GM12878 (cell line): ENCODE measurements at regions not wholly inside any gene's neighbourhood (a gene's known extent, or its start where the extent isn't known, plus 50 kb on each side); places are given as distances from the start of the nearest gene placed in this dataset.

ENCODE experiments used
- CEBPB ChIP-seq, 2 experiments: fragments of 150-350 bp in 1 of 2; IDR thresholded peaks; 2 replicates each; pipeline ENCODE4 v1.6.1; 2012 to 2014; ENCODE audit warnings: low read depth in 2 of 2, low read length in 2 of 2, borderline replicate concordance in 1 of 2, inconsistent platforms in 1 of 2
- CHD1 ChIP-seq: IDR thresholded peaks from 2 replicates; pipeline ENCODE4 v1.6.1; 2012; ENCODE audit warnings: low read depth, low read length, improper control_type of control experiment
- CHD2 ChIP-seq: IDR thresholded peaks from 2 replicates; pipeline ENCODE4 v1.6.1; 2011; ENCODE audit warnings: low read depth, low read length, improper control_type of control experiment, borderline replicate concordance
- CTCF ChIP-seq, 3 experiments: IDR thresholded peaks in 2 of 3; conservative IDR thresholded peaks in 1 of 3; 2 replicates each; pipeline ENCODE4 v1.5.1; 2011; ENCODE audit warnings: low read depth in 3 of 3, low read length in 3 of 3, mild to moderate bottlenecking in 3 of 3, control low read depth in 2 of 3, moderate library complexity in 2 of 3, inconsistent platforms in 1 of 3, mixed read lengths in 1 of 3; ENCODE audit not compliant: control insufficient read depth in 2 of 3, insufficient read depth in 1 of 3; ENCODE audit errors: extremely low read depth in 1 of 3
- EP300 ChIP-seq, 2 experiments: fragments of 150-350 bp in 1 of 2; IDR thresholded peaks; 2 replicates each; pipeline ENCODE4 v1.6.1; 2011 to 2012; ENCODE audit warnings: low read depth in 2 of 2, low read length in 2 of 2, borderline replicate concordance in 1 of 2, improper control_type of control experiment in 1 of 2, inconsistent platforms in 1 of 2; ENCODE audit not compliant: control insufficient read depth in 1 of 2
- FOXK2 ChIP-seq: fragments of 450-650 bp; IDR thresholded peaks from 2 replicates; pipeline ENCODE4 v1.6.1; 2017; ENCODE audit warnings: mild to moderate bottlenecking, moderate library complexity
- GABPA ChIP-seq: IDR thresholded peaks from 2 replicates; pipeline ENCODE4 v1.6.1; 2014; ENCODE audit warnings: antibody characterized with exemption, low read depth, mild to moderate bottlenecking, inconsistent platforms
- KDM1A ChIP-seq: fragments of 200-600 bp; sonication (generic); IDR thresholded peaks from 2 replicates; pipeline ENCODE4 v1.6.1; 2016; ENCODE audit warnings: borderline replicate concordance
- POLR2AphosphoS2 ChIP-seq: IDR thresholded peaks from 2 replicates; pipeline ENCODE4 v1.6.1; 2011; ENCODE audit warnings: low read depth, mild to moderate bottlenecking, low read length, improper control_type of control experiment, moderate library complexity
- POLR2AphosphoS5 ChIP-seq: IDR thresholded peaks from 2 replicates; pipeline ENCODE4 v1.6.1; 2011; ENCODE audit warnings: mild to moderate bottlenecking, low read length, inconsistent platforms
- SREBF2 ChIP-seq: IDR thresholded peaks from 2 replicates; pipeline ENCODE4 v1.6.1; 2012; ENCODE audit warnings: mild to moderate bottlenecking, low read length
- SUZ12 ChIP-seq: fragments of 200-600 bp; sonication (generic); IDR thresholded peaks from one replicate; pipeline ENCODE4 v1.6.1; 2018; ENCODE audit warnings: antibody characterized with exemption, mild to moderate bottlenecking; ENCODE audit not compliant: unreplicated experiment
- ZNF274 ChIP-seq: IDR thresholded peaks from one replicate; pipeline ENCODE4 v1.8.0; 2011; ENCODE audit not compliant: insufficient read length, insufficient read depth
- TF ChIP-seq, protein P1 (sequence below): IDR thresholded peaks from 2 replicates; pipeline ENCODE4 v1.6.1; 2011; ENCODE audit warnings: low read depth, low read length, improper control_type of control experiment, borderline replicate concordance

- TF ChIP-seq CTCF (IDR thresholded peaks at IDR 0.05 in 2 of 3, conservative IDR thresholded peaks at IDR 0.05 in 1 of 3; ENCODE audit: control insufficient read depth in 2 of 3, extremely low read depth in 1 of 3, insufficient read depth in 1 of 3, low read depth in 3 of 3, low read length in 3 of 3) (no peak), CHD1 (no peak), FOXK2 (no peak), CHD2 (no peak), EP300 (IDR thresholded peaks at IDR 0.05; ENCODE audit: borderline replicate concordance in 1 of 2, control insufficient read depth in 1 of 2, low read depth in 2 of 2, low read length in 2 of 2) (no peak), SUZ12 (no peak), SREBF2 (no peak), POLR2AphosphoS2 (no peak), POLR2AphosphoS5 (no peak), ZNF274 (no peak), GABPA (no peak), KDM1A (no peak), CEBPB (IDR thresholded peaks at IDR 0.05; ENCODE audit: borderline replicate concordance in 1 of 2, low read depth in 2 of 2, low read length in 2 of 2) (no peak)
- TF ChIP-seq, protein P1, sequence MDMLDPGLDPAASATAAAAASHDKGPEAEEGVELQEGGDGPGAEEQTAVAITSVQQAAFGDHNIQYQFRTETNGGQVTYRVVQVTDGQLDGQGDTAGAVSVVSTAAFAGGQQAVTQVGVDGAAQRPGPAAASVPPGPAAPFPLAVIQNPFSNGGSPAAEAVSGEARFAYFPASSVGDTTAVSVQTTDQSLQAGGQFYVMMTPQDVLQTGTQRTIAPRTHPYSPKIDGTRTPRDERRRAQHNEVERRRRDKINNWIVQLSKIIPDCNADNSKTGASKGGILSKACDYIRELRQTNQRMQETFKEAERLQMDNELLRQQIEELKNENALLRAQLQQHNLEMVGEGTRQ = no peak
Observed at GRCh38 chr11:112315861-112316739, 55.4 kb upstream of the PLET1 start.
